Upper lobe of right lung (tissue), 1 donor: ENCODE measurements at regions not wholly inside any gene's neighbourhood (a gene's known extent, or its start where the extent isn't known, plus 50 kb on each side); places are given as distances from the start of the nearest gene placed in this dataset.
"Not testable (repeated sequence)": the region's sequence is repeated elsewhere in the genome, so short reads cannot be mapped to it uniquely, and the experiment has no call there.

Experiments
- ATAC-seq: fragments of 200-7000 bp; cut with Tn5 transposase; one replicate; pipeline ENCODE4 v1.9.1; 2020; ENCODE audit warnings: mild to moderate bottlenecking, moderate library complexity
- DNase-seq: peaks from one replicate; pipeline ENCODE4 v3.0.0-alpha.2; 2020
- H3K27ac ChIP-seq: fragments of 200-600 bp; one replicate; pipeline ENCODE4 v1.8.0; 2022
- H3K27me3 ChIP-seq: fragments of 200-600 bp; one replicate; pipeline ENCODE4 v1.8.0; 2022; ENCODE audit warnings: mild to moderate bottlenecking
- H3K36me3 ChIP-seq: fragments of 200-600 bp; one replicate; pipeline ENCODE4 v1.8.0; 2022
- H3K4me1 ChIP-seq: fragments of 200-600 bp; one replicate; pipeline ENCODE4 v1.8.0; 2022
- H3K4me3 ChIP-seq: fragments of 200-600 bp; one replicate; pipeline ENCODE4 v1.8.0; 2022; ENCODE audit warnings: mild to moderate bottlenecking
- H3K9me3 ChIP-seq: fragments of 200-600 bp; one replicate; pipeline ENCODE4 v1.8.0; 2022
- intact Hi-C: fragments of 100-400 bp; cut with DNase I; formaldehyde crosslinking; loops from one replicate; pipeline ENCODE4 v1.11.0; 2022
- TF ChIP-seq, protein P1 (sequence below): fragments of 200-600 bp; IDR thresholded peaks from one replicate; pipeline ENCODE4 v1.8.0; 2022; ENCODE audit warnings: antibody characterized with exemption
- donor health status: DM: no; HTN: yes; CAD: no; lungs with severe emphysema.

DNA sequence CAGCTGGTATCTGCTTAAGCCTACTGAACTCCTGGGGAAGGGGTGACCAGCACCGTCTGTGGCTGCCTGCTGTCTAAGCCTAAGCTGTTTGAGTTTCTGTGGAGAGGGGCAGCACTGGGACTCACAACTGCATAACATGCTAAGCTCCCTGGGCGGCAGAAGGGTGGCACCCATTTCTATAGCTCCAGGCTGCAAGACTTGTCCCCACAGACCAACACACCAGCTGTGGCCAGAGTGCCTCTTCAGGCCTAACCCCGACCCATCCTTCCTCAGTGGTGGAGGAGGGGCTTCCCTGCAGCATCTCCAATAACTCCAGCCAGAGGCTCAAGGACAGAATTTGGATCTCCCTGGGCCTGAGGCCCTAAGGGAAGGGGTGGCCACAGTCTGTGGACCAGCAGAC, 464.1 kb downstream of the SEMA3D start:
- Histone ChIP-seq H3K4me1 (no peaks in the 10 kb centered on the region), H3K4me3 (no peak overlapping the region), H3K36me3 (no peaks in the 10 kb centered on the region), H3K27ac (no peak overlapping the region), H3K9me3 (no peaks in the 10 kb centered on the region), H3K27me3 (no peaks in the 10 kb centered on the region)
- TF ChIP-seq, protein P1, sequence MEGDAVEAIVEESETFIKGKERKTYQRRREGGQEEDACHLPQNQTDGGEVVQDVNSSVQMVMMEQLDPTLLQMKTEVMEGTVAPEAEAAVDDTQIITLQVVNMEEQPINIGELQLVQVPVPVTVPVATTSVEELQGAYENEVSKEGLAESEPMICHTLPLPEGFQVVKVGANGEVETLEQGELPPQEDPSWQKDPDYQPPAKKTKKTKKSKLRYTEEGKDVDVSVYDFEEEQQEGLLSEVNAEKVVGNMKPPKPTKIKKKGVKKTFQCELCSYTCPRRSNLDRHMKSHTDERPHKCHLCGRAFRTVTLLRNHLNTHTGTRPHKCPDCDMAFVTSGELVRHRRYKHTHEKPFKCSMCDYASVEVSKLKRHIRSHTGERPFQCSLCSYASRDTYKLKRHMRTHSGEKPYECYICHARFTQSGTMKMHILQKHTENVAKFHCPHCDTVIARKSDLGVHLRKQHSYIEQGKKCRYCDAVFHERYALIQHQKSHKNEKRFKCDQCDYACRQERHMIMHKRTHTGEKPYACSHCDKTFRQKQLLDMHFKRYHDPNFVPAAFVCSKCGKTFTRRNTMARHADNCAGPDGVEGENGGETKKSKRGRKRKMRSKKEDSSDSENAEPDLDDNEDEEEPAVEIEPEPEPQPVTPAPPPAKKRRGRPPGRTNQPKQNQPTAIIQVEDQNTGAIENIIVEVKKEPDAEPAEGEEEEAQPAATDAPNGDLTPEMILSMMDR = no peak
- no peak for ATAC-seq
- intact Hi-C loops = no loop called here
- DNase-seq = no peak

GRCh38 chr7:84722086-84722485, 464.8 kb downstream of the SEMA3D start:
- no peaks in the 10 kb centered on the region for H3K36me3 ChIP-seq
- TF ChIP-seq, protein P1 = no peak
- no peak overlapping the region for H3K4me3 ChIP-seq
- ATAC-seq (no peak), DNase-seq (no peak)
- no peak overlapping the region for H3K27ac ChIP-seq
- H3K27me3 ChIP-seq = no peaks in the 10 kb centered on the region
- H3K4me1 ChIP-seq = no peaks in the 10 kb centered on the region
- intact Hi-C loops = no loop called here
- H3K9me3 ChIP-seq = no peaks in the 10 kb centered on the region

DNA sequence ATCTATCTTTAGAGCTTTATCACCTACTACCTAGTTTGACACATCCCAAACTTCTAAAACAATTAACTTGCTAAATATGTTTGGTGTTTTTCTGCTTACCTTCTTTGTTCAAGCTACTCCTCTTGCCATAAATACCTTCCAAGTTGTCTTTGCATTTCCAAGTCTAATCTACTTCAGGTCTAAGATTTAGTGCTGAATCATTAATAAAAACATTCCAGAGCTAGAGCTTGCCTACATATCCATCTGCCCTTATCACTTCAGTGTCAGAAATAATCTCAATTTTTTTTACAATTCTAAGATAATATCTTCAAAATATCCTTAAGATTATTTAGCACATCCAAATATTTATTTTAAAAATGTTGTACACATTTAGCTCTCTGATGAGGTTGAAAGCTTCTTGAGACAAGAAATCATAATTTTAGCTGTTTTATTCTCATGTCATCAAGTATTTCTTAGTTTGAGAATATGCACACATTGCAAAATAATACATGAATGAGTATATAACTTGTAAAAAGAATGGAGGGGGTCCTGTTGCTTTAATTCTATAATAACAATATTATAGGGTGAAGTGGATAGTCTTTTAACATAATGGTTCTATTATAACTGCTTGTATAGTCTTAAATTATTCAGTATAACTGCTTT, 466.3 kb downstream of the SEMA3D start:
- Histone ChIP-seq H3K36me3 (no peaks in the 10 kb centered on the region), H3K4me3 (no peak overlapping the region), H3K27me3 (no peaks in the 10 kb centered on the region), H3K27ac (no peak overlapping the region), H3K4me1 (no peaks in the 10 kb centered on the region), H3K9me3 (no peaks in the 10 kb centered on the region)
- ATAC-seq = no peak
- intact Hi-C loops = no loop called here
- TF ChIP-seq, protein P1 = no peak
- no peak for DNase-seq

DNA sequence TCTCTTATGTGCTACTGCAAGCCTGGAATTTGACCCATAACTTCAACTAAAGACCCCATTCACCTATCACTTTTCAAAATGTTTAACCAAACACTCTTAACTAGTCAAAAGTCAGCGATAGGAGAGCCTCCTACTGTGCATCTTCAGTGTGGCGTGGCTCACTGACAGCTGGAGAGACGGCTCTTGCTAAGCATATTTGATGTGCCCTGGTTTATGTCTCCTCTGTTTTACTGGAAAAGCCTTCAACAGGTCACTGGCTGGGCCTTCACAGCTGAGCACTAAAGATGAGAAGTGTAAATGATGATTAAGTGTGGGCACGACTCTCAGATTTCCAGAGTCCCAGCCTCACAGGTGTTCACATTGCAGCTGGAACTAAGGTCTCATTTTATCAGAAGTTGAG, 472.1 kb downstream of the SEMA3D start:
- Histone ChIP-seq H3K27me3 (no peaks in the 10 kb centered on the region), H3K36me3 (no peaks in the 10 kb centered on the region), H3K4me1 (no peaks in the 10 kb centered on the region), H3K4me3 (no peak overlapping the region), H3K27ac (no peak overlapping the region), H3K9me3 (no peaks in the 10 kb centered on the region)
- DNase-seq (no peak), ATAC-seq (no peak)
- intact Hi-C loops = no loop called here
- TF ChIP-seq, protein P1 = no peak

DNA sequence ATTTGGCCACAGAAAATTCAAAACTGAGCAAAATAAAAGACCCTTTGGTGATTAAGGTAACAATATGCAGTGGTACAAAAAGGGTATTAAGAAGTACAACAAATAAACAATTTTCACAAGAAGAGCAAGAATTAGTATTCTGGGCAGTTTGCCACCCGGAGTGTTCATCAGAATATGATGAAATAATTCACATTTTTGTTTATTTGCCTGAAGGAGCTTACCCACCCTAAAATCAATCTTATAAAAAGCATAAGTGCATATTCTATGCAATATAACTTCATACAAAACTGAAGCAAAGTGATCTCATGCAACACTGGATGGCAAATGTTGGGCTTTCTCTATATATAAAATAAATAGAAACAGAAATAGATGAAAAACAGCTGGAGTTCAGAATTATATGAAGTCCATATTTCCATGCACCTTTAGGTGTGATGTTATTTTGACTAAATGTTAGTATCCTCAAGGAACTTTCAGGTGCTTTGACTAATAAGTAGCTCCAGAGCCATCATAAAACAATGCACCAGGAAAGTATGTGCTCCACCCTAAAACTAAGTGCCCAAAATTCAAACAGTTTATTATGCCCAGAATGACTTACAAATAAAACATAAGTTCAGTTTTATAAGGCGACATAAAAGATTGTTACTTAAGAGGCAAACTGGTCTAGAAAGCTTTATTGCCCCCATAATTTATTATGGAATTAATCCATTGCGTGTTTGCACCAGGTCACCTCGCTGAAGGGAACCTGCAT, 474.3 kb downstream of the SEMA3D start:
- TF ChIP-seq, protein P1 = no peak
- Histone ChIP-seq H3K4me1 (no peaks in the 10 kb centered on the region), H3K9me3 (no peaks in the 10 kb centered on the region), H3K27me3 (no peaks in the 10 kb centered on the region), H3K4me3 (no peak overlapping the region), H3K27ac (no peak overlapping the region), H3K36me3 (no peaks in the 10 kb centered on the region)
- intact Hi-C loops = no loop called here
- ATAC-seq (no peak), DNase-seq (no peak)

DNA sequence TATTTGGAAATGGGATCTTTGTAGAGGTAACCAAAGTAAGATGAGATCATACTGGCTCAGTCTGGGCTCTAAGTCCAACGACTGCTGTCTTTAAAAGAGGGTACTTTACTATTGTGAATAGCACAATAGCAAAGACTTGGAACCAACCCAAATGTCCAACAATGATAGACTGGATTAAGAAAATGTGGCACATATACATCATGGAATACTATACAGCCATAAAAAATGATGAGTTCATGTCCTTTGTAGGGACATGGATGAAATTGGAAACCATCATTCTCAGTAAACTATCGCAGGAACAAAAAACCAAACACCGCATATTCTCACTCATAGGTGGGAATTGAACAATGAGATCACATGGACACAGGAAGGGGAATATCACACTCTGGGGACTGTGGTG, 476.3 kb downstream of the SEMA3D start:
- H3K36me3 ChIP-seq, H3K9me3 ChIP-seq, ATAC-seq, H3K27me3 ChIP-seq, H3K27ac ChIP-seq, intact Hi-C loops, H3K4me1 ChIP-seq, H3K4me3 ChIP-seq, DNase-seq: not testable (repeated sequence)
